ENCODE measurements at regions not wholly inside any gene's neighbourhood (a gene's known extent, or its start where the extent isn't known, plus 50 kb on each side); places are given as distances from the start of the nearest gene placed in this dataset.

DNA sequence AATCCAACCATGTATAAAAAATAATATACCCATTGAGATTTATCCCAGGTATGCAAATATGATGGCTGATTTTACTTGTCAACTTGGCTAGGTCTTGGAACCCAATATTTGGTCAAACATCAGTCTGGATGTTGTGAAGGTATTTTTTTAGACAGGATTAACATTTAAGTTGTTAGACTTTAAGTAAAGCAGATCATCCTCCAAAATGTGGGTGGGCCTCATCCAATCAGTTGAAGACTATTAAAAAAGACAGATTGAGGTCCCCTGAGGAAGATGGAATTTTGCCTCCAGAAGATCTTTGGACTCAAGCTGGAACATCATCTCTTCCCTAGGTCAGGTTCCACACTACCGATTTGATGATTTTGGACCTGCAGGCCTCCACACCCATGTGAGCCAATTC is 271.2 kb downstream of the TMEM121 start:
- TF ChIP-seq, protein P1, sequence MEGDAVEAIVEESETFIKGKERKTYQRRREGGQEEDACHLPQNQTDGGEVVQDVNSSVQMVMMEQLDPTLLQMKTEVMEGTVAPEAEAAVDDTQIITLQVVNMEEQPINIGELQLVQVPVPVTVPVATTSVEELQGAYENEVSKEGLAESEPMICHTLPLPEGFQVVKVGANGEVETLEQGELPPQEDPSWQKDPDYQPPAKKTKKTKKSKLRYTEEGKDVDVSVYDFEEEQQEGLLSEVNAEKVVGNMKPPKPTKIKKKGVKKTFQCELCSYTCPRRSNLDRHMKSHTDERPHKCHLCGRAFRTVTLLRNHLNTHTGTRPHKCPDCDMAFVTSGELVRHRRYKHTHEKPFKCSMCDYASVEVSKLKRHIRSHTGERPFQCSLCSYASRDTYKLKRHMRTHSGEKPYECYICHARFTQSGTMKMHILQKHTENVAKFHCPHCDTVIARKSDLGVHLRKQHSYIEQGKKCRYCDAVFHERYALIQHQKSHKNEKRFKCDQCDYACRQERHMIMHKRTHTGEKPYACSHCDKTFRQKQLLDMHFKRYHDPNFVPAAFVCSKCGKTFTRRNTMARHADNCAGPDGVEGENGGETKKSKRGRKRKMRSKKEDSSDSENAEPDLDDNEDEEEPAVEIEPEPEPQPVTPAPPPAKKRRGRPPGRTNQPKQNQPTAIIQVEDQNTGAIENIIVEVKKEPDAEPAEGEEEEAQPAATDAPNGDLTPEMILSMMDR (IDR thresholded peaks at IDR 0.05; ENCODE audit: insufficient read depth, low read length), result no peak
- no peak for DNase-seq (ENCODE audit: low read depth)
- H3K4me3 ChIP-seq (ENCODE audit: low read depth, low read length), result no peak overlapping the region

DNA sequence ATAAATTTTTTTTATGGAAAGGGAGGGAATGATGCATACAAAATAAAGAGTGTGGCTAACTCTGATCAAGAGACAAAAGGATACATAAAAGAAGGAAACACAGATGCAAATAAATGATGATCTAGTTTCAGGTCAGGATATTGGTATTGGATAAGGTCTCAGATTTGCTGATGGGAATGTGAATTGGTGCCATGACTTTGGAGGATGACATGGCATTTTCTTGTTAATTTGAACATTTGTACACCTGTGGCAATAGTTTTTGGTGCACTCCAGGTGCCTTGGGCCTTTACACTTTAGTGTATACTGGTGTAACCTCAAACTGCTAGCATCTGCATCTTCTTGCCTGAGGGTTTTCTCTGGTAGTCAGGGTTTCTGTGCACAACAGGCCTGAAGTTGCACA is 279.3 kb downstream of the TMEM121 start:
- no peak for DNase-seq (ENCODE audit: low read depth)
- no peak overlapping the region for H3K4me3 ChIP-seq (ENCODE audit: low read depth, low read length)
- TF ChIP-seq, protein P1 (IDR thresholded peaks at IDR 0.05; ENCODE audit: insufficient read depth, low read length), result no peak

DNA sequence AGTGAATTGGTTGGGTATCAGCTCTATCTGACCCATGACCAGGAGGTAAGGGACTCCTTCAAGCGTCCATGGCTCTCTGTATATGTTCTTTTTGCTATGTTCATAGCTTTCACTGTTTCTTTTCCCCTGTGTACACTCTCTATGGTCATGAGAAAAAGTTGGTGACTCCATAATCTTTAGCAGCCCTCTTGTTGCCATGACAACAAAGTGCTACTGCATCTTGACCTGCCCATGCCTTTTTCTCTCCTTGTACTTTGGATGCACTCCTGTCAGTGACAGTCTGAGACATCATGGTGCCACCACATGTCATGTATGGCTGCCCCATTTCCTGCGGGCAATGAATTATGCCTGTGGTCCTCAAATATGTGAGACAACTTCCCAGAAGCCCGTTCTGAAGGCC is 280.2 kb downstream of the TMEM121 start:
- no peak for DNase-seq (ENCODE audit: low read depth)
- no peak overlapping the region for H3K4me3 ChIP-seq (ENCODE audit: low read depth, low read length)
- TF ChIP-seq, protein P1 (IDR thresholded peaks at IDR 0.05; ENCODE audit: insufficient read depth, low read length), result no peak

DNA sequence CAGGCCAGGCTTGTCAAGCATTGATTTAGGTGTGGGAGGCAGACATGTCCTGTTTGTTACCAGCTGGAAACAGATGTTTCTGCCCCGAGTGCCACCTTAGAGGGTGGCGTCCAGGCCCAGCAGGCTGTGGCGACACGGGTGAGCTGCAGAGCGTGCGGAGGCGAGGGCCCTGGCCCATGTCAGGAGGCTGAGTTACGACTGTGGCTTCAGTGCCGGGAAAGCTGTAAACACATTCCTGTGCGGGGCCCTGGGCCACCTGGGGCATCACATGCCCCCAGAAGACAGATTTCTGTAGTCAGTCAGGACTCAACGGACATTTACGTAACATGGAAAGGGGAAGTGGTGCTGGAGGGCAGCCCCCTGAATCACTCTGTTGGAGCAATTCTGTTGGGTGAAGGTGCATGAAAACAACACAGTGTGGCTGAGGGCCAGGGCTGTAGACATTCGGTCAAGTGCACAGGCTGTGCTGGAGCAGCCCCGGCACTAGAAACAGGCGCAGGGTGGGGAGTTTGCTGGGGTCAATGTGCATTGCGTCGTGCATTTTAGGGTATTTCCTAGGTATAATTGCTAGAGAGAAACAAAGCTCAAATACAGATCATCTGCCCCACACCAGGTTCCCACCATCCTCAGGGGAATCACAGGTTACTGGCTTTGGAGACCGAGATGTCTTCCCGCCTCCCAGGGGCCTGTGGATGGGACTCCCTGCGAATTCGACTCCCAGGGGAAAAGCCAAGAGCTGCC is 291.8 kb downstream of the TMEM121 start:
- DNase-seq (ENCODE audit: low read depth), result no peak
- H3K4me3 ChIP-seq (ENCODE audit: low read depth, low read length), result no peak overlapping the region
- TF ChIP-seq, protein P1 (IDR thresholded peaks at IDR 0.05; ENCODE audit: insufficient read depth, low read length), result no peak

DNA sequence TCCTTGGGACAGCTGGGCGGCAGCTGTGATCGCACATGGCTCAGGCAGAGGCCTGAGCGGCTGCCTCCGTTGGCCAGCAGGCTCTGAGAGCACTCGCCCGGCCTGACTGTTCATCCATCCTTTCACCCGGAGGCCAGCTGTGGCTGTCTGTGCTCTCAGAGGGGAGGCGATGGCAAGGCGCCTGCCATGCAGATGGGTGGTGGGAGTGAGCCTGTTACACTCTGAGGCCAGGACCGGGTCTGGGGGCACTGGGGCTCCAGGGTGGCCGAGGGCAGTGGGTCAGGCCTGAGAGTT is 292.3 kb downstream of the TMEM121 start:
- no peak for DNase-seq (ENCODE audit: low read depth)
- TF ChIP-seq, protein P1 (IDR thresholded peaks at IDR 0.05; ENCODE audit: insufficient read depth, low read length), result no peak

DNA sequence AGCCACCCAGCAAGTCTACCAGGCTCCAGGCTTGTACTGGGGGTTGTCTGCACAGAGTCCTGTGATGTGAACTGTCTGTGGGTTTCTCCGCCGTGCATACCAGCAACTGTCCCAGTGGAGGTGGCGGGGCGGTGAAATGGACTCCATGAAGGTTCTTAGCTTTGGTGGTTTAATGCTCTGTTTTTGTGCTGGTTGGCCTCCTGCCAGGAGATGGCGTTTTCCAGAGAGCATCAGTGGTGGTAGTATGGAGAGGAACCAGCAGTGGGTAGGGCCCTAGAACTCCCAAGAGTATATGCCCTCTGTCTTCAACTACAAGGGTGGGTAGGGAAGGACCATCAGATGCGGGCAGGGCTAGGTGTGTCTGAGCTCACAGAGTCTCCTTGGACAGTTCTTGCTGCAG is 303.8 kb downstream of the TMEM121 start:
- TF ChIP-seq, protein P1 (IDR thresholded peaks at IDR 0.05; ENCODE audit: insufficient read depth, low read length), result no peak
- DNase-seq (ENCODE audit: low read depth), result no peak
- H3K4me3 ChIP-seq (ENCODE audit: low read depth, low read length), result no peak overlapping the region

More for the DNA sequence above, 292.3 kb downstream of the TMEM121 start:
- no peak overlapping the region for H3K4me3 ChIP-seq (ENCODE audit: low read depth, low read length)

DNA sequence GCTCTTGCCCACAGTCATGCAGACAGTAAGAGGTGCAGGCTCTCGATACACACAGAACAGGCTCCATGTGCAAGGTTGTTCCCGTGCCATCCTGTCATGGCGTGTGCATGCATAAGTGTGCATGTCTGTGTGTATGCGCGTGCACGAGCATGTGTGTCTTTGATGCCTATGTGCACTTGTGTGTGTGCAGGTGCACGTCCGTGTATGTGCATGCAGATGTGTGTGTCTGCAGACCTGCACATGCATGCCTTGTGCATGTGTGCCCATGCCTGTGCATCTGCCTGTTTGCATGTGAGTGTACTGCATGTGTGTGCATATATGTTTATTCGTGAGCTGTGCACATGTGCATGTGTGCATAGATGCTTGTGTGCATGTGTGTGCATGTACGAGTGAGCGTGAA is 309.8 kb downstream of the TMEM121 start:
- TF ChIP-seq, protein P1 (IDR thresholded peaks at IDR 0.05; ENCODE audit: insufficient read depth, low read length), result no peak
- no peak for DNase-seq (ENCODE audit: low read depth)
- H3K4me3 ChIP-seq (ENCODE audit: low read depth, low read length), result no peak overlapping the region
